ENCODE measurements at regions not wholly inside any gene's neighbourhood (a gene's known extent, or its start where the extent isn't known, plus 50 kb on each side); places are given as distances from the start of the nearest gene placed in this dataset.

DNA sequence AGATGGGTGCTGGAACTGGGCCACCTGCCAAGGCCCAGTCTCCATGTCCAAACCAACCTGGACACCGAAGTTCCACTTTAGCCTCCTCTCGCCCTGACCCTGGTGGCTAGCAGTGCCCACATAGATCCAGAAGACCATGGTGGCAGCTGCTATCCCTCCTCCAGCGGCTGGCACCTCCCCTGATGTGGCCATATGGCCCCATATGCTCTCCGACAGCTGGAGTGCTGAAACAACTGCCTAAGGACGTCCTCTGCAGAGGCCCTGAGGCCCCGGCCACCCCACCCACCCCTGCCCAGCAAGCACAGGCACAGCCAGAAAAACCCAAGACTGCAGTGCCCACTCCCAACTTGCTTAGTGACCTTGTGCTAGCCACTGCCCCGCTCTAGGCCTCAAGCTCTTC is 182.3 kb upstream of the LINGO1 start:
- H3K4me3 ChIP-seq (ENCODE audit: low read depth, low read length), result no peak overlapping the region
- no peak for DNase-seq (ENCODE audit: low read depth)
- no peak for TF ChIP-seq CTCF (conservative IDR thresholded peaks at IDR 0.05; ENCODE audit: low read depth, low read length)

GRCh38 chr15:77812664-77813063 is 180.0 kb upstream of the LINGO1 start:
- no peak for TF ChIP-seq CTCF (conservative IDR thresholded peaks at IDR 0.05; ENCODE audit: low read depth, low read length)
- no peak overlapping the region for H3K4me3 ChIP-seq (ENCODE audit: low read depth, low read length)

DNA sequence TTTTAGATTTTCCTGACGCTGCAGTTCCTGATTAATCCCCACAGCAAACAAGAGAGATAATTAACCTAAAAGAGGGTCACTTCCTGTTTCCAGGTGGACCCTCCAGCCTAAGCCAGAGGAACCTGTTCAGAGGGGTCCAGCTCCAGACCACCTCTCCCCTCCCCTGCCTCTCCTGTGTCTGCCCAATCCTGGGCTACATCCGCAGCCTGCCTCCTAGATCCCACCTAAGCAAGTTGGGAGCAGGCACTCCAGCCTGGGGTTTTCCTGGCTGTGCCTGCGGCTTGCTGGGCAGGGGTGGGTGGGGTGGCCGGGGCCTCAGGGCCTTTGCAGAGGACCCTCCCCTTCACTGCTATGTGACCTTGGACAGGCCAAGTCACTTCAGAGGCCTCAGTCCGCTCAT is 178.6 kb upstream of the LINGO1 start:
- H3K4me3 ChIP-seq (ENCODE audit: low read depth, low read length), result no peak overlapping the region
- no peak for DNase-seq (ENCODE audit: low read depth)
- no peak for TF ChIP-seq CTCF (conservative IDR thresholded peaks at IDR 0.05; ENCODE audit: low read depth, low read length)

More at GRCh38 chr15:77812664-77813063, 180.0 kb upstream of the LINGO1 start:
- no peak for DNase-seq (ENCODE audit: low read depth)

GRCh38 chr15:77810130-77810571 is 177.4 kb upstream of the LINGO1 start:
- no peak overlapping the region for H3K4me3 ChIP-seq (ENCODE audit: low read depth, low read length)
- DNase-seq (ENCODE audit: low read depth), result no peak
- no peak for TF ChIP-seq CTCF (conservative IDR thresholded peaks at IDR 0.05; ENCODE audit: low read depth, low read length)

GRCh38 chr15:77808581-77809177 is 176.0 kb upstream of the LINGO1 start:
- no peak for TF ChIP-seq CTCF (conservative IDR thresholded peaks at IDR 0.05; ENCODE audit: low read depth, low read length)
- no peak for DNase-seq (ENCODE audit: low read depth)

GRCh38 chr15:77808075-77808474 is 175.4 kb upstream of the LINGO1 start:
- TF ChIP-seq CTCF (conservative IDR thresholded peaks at IDR 0.05; ENCODE audit: low read depth, low read length), result no peak
- DNase-seq (ENCODE audit: low read depth), result no peak
- no peak overlapping the region for H3K4me3 ChIP-seq (ENCODE audit: low read depth, low read length)

More at GRCh38 chr15:77808581-77809177, 176.0 kb upstream of the LINGO1 start:
- no peak overlapping the region for H3K4me3 ChIP-seq (ENCODE audit: low read depth, low read length)

GRCh38 chr15:77807611-77808010 is 174.9 kb upstream of the LINGO1 start:
- DNase-seq (ENCODE audit: low read depth), result no peak
- H3K4me3 ChIP-seq (ENCODE audit: low read depth, low read length), result no peak overlapping the region
- no peak for TF ChIP-seq CTCF (conservative IDR thresholded peaks at IDR 0.05; ENCODE audit: low read depth, low read length)

Data from choroid plexus epithelial cell (primary cell).